ENCODE measurements at regions not wholly inside any gene's neighbourhood (a gene's known extent, or its start where the extent isn't known, plus 50 kb on each side); places are given as distances from the start of the nearest gene placed in this dataset.
"Not testable (repeated sequence)": the region's sequence is repeated elsewhere in the genome, so short reads cannot be mapped to it uniquely, and the experiment has no call there.

GRCh38 chrX:77076896-77077295 is 370.3 kb upstream of the FGF16 start (continued):
- TF ChIP-seq ZNF280C (tag by site-specific recombination; IDR thresholded peaks at IDR 0.05) (no peak), ZNF658 (tag by site-specific recombination; IDR thresholded peaks at IDR 0.05) (no peak)

- CTCF ChIA-PET: interaction anchor here (0.5 to 0.6 kb wide), 2 partner anchors 431 to 1142 kb away, joined by 3 read pairs; no protein-coding TSS in a partner anchor
- H3K27ac ChIP-seq (ENCODE audit: extremely low read depth, low read depth, low read length); H3K9me3 ChIP-seq (ENCODE audit: control insufficient read depth, insufficient read depth, low read depth, low read length); H3K36me3 ChIP-seq (ENCODE audit: control insufficient read depth in 2 of 2, insufficient read depth in 1 of 2, low read length in 2 of 2); H3K4me1 ChIP-seq (ENCODE audit: control insufficient read depth, insufficient read depth, low read length); POLR2A ChIA-PET; H3K4me3 ChIP-seq (ENCODE audit: low read depth, low read length): not testable (repeated sequence)
These were observed 366.0 kb upstream of the FGF16 start for GRCh38 chrX:77081237-77081636.

- H3K4me3 ChIP-seq (ENCODE audit: low read depth, low read length): no peak overlapping the region
- no peak overlapping the region for H3K27ac ChIP-seq (ENCODE audit: extremely low read depth, low read depth, low read length)
- POLR2A ChIA-PET: no interaction called here
- CTCF ChIA-PET: no interaction called here
- H3K4me1 ChIP-seq (ENCODE audit: control insufficient read depth, insufficient read depth, low read length): no peaks in the 10 kb centered on the region
- H3K9me3 ChIP-seq (ENCODE audit: control insufficient read depth, insufficient read depth, low read depth, low read length): no peaks in the 10 kb centered on the region; the same call in 1 of the 2 replicates
- TF ChIP-seq ZNF76 (tag by site-specific recombination; IDR thresholded peaks at IDR 0.05; ENCODE audit: borderline replicate concordance, low read depth) (no peak), ZNF133 (tag by site-specific recombination; IDR thresholded peaks at IDR 0.05) (no peak), ZFP37 (tag by site-specific recombination; IDR thresholded peaks at IDR 0.05) (no peak), MEIS1 (CRISPR knock-in tag; IDR thresholded peaks at IDR 0.05; ENCODE audit: borderline replicate concordance) (no peak), ZNF658 (tag by site-specific recombination; IDR thresholded peaks at IDR 0.05) (no peak), ZNF280D (tag by site-specific recombination; IDR thresholded peaks at IDR 0.05) (no peak), ZNF785 (tag by site-specific recombination; IDR thresholded peaks at IDR 0.05) (no peak), ZNF174 (tag by site-specific recombination; IDR thresholded peaks at IDR 0.05) (no peak), ZBTB20 (tag by site-specific recombination; IDR thresholded peaks at IDR 0.05) (no peak)
- no peaks in the 10 kb centered on the region for H3K36me3 ChIP-seq (ENCODE audit: control insufficient read depth in 2 of 2, insufficient read depth in 1 of 2, low read length in 2 of 2)
These were observed 361.8 kb upstream of the FGF16 start for GRCh38 chrX:77085372-77085771.

GRCh38 chrX:77087529-77088169 is 359.5 kb upstream of the FGF16 start:
- Histone ChIP-seq H3K4me1 (ENCODE audit: control insufficient read depth, insufficient read depth, low read length) (no peaks in the 10 kb centered on the region), H3K36me3 (ENCODE audit: control insufficient read depth in 2 of 2, insufficient read depth in 1 of 2, low read length in 2 of 2) (no peaks in the 10 kb centered on the region), H3K27ac (ENCODE audit: extremely low read depth, low read depth, low read length) (no peak overlapping the region), H3K9me3 (ENCODE audit: control insufficient read depth, insufficient read depth, low read depth, low read length) (no peaks in the 10 kb centered on the region; the same call in 1 of the 2 replicates), H3K4me3 (ENCODE audit: low read depth, low read length) (no peak overlapping the region)
- ChIA-PET POLR2A (no interaction called here), CTCF (no interaction called here)
- TF ChIP-seq ZBTB48 (tag by site-specific recombination; IDR thresholded peaks at IDR 0.05) (no peak), ZNF292 (tag by site-specific recombination; IDR thresholded peaks at IDR 0.05; ENCODE audit: borderline replicate concordance, low read depth) (no peak), ZNF701 (tag by site-specific recombination; IDR thresholded peaks at IDR 0.05) (no peak), ZNF707 (tag by site-specific recombination; IDR thresholded peaks at IDR 0.05) (no peak), GLIS2 (tag by site-specific recombination; IDR thresholded peaks at IDR 0.05) (no peak), TRIM28 (IDR thresholded peaks at IDR 0.05; ENCODE audit: borderline replicate concordance, low read length) (no peak), ATF2 (tag by site-specific recombination; IDR thresholded peaks at IDR 0.05; ENCODE audit: low read depth) (no peak), ZNF404 (tag by site-specific recombination; IDR thresholded peaks at IDR 0.05) (no peak), GLI2 (tag by site-specific recombination; IDR thresholded peaks at IDR 0.05; ENCODE audit: borderline replicate concordance, low read depth) (no peak), KLF7 (tag by site-specific recombination; IDR thresholded peaks at IDR 0.05; ENCODE audit: borderline replicate concordance) (no peak)
